ENCODE measurements at regions not wholly inside any gene's neighbourhood (a gene's known extent, or its start where the extent isn't known, plus 50 kb on each side); places are given as distances from the start of the nearest gene placed in this dataset.
"Not testable (repeated sequence)": the region's sequence is repeated elsewhere in the genome, so short reads cannot be mapped to it uniquely, and the experiment has no call there.

- no peak for DNase-seq
Observed at GRCh38 chr4:149870008-149870407, 54.4 kb upstream of the IQCM start.

GRCh38 chr4:149881744-149882143 is 66.1 kb upstream of the IQCM start:
- no peak for DNase-seq

DNA sequence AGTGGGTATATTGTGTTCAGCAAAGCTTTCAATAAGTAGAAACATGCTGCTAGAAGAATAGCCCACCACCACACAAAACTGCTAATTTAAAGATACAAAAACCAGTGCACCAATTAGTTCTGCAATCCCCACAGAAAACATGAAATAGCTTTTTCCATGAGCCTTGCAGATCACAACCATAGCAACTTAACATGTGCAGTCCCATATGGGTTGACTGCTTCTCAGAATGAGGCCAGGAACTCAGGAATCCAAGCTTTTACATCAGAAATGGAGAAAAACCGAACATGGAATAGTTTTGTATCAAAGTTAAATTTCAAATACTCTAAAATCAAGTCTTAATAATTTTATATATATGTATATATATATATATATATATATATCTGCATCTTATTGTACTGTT is 66.6 kb upstream of the IQCM start:
- no peak for DNase-seq

GRCh38 chr4:149884046-149884445 is 68.4 kb upstream of the IQCM start:
- DNase-seq: no peak

DNA sequence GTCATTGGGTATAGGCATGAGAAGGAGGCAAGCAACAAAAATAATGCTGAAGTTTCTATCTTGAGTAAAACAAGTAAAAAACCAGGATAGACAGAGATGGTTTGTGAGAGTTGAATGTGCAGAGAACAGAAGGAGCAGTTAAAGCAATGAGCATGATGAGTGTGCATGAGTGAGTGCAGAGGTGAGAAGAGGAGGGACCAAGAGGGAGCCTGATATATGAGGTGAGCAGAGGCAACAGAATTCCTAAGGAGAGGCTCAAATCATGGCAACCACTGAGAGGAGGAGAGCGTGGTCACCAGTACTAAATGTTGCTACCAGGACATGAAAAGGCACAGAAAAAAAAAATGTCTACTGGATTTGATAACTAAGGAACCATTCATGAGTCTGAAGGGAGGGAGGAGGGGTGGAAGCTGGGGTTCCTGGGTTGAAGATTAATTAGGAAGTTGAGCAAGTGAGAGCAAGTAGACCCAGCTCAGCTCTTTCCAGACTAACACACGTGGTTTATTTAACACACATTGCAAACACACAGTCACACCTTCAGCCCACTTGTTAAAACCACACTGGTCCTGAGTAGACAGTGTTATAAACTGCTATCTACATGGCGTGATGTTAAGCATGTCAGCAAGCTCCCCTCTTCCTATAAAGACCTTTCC is 69.0 kb upstream of the IQCM start:
- no peak for DNase-seq

GRCh38 chr4:149885896-149886295 is 70.3 kb upstream of the IQCM start:
- DNase-seq: peak in 1 of 3 donors; percentile 76

- DNase-seq: no peak
Observed at GRCh38 chr4:149886786-149887490, 71.3 kb upstream of the IQCM start.

DNA sequence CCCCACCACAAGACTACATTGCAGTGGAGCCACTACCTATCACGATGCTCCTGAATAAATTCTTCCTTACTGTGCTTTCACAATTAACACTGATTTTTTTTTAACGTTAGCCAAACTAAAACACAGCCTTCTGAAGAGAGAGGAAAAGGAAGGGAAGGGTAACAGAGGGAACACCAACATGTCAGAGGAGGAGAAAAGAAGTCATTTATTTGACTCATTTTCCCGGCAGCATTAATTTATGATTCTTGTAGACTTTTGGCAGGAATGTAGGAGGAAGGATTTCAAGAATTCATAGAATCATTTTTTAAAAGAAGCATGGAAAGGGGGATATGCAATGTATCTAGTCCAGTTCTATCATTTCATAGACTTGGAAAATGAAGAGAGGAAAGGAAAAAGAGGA is 74.3 kb upstream of the IQCM start:
- peak in 1 of 3 donors; percentile 34 for DNase-seq

GRCh38 chr4:149890531-149890930 is 74.9 kb upstream of the IQCM start:
- DNase-seq: no peak

DNA sequence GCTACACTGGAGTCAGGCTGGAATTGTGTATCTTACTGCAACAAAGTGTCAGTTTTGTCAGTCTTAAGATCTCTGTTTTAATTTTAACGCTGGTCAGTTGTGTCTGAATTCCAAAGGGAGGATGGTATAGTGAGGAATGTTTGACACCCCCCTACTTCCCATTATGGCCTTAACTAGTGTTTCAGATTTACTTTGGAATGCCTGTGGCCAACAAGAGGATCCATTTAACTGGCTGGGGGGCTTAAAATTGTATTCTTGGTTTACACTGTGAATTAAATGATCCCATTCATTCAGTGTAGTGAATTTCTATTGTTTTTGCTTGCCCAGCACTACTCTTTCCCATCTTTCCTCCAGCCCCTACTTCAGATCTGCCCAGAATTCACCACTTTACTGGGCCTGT is 75.8 kb upstream of the IQCM start:
- no peak for DNase-seq

DNA sequence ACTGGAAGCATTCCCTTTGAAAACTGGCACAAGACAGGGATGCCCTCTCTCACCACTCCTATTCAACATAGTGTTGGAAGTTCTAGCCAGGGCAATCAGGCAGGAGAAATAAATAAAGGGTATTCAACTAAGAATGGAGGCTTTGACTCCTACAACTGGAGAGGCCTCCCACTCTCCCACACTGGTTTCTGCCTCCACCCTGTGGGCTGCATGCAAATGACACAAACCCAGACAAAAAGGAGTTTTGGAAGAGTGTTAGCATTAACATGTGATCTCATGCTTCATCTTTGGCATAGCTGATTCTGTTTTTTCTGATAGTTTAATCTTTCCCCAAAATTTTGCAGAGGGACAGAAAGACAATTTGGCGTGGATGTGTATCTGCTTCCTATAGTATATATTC is 80.8 kb upstream of the IQCM start:
- peak in 2 of 3 donors; percentile 36 to 59 for DNase-seq

GRCh38 chr4:149897783-149898182 is 82.1 kb upstream of the IQCM start:
- DNase-seq: peak in 1 of 3 donors; percentile 47

DNA sequence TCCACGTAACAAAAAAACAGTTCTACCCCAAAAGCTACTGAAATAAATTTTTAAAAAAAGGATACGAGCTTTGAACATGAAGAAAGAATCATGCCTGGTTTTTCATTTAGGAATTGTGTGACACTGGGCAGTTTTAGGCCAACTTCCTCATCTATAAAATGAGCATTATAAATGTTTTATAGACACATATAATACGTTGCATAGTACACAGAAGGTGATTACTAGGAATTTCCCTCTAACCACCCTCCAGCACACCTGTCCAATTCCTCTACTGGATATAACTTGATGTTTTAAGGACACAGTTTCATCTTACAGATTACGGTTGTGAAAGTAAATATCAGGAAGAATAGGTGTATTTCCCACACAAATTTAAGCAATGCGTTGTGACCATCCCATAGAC is 85.5 kb upstream of the IQCM start:
- no peak for DNase-seq

DNA sequence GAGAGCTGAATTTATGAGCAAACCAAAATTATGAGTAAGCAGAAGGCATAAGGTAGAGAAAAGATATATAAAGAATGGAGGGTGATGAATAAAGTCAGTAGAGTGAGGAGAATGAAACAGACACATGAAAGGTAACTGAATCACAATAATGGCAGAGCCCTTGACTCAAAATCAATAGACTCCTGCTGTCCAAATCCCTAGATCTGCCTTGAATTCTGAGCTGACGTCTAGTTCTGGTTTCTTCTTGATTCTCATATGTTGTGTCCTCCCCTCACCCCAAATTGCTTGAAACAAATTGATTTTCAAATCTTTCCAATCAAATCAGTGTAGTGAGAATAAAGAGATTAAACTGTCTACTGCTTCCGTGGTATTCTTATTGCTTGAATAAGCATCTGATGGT is 86.6 kb upstream of the IQCM start:
- no peak for DNase-seq

- no peak for DNase-seq
Observed at GRCh38 chr4:149910177-149910576, 94.5 kb upstream of the IQCM start.

- no peak for DNase-seq
Observed at GRCh38 chr4:149910604-149911350, 95.1 kb upstream of the IQCM start.

DNA sequence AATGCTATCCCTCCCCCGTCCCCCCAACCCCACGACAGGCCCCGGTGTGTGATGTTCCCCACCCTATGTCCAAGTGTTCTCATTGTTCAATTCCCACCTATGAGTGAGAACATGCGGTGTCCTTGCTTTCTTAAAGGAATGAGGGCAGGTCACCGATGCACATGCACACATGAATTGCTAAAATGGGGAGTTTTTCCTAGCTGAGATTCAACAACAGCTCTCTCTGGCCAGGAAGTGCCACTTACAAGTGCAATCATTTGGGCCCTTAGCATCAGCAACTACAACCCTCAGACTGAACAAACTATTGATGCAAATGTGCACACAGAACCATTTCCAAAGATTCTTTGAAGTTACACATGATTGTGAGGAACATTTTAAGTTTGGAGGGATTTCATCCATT is 95.7 kb upstream of the IQCM start:
- DNase-seq: no peak

- DNase-seq: no peak
Observed at GRCh38 chr4:149912000-149912399, 96.4 kb upstream of the IQCM start.

DNA sequence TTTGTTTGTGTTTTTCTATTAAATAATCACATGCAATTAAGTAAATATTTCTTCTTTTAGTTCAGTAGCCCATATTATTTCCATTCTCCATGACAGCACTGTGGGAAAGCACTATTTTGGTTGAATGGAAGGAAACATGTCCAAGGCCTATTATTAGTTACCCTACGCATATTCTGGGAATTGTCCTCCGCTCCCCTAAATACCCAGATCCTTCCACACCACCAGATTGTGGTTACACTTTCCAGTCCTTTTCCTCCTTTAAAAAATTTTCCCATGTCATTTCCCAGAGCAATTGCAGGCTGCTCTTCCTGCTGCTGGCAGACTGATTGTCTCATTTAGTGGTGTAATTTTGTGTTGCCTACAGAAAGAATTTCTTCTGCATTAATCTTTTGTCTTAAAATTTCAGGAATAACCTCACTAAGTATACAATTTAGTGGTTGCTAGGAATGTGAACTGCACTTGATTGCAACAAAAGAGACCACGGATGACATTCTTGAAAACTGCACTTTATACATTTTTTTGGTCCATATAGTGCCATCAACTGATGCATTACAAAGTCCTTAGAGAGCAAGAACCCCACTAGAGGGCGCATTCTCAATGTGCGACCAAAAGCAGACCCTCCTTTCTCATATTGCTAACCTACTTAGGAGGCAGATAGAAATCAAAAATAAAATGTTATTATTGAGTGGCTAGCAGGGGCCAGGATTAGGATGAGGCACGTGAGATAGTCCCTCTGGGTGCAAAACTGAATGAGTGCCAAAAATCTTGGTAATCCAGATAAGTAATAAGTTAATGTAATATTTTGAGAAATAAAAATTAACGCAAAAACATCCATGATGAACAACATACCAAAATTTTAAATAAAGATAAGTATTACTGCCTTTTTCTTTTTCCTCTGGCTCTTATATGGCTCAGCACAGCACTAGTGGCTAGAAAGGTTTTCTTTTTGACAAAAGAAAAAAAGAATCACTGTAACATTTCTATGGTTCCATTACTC is 98.8 kb upstream of the IQCM start:
- peak; percentile 35 to 67 (median 41) for DNase-seq

- DNase-seq: not testable (repeated sequence)
Observed at GRCh38 chr4:149915735-149916134, 100.1 kb upstream of the IQCM start.

DNA sequence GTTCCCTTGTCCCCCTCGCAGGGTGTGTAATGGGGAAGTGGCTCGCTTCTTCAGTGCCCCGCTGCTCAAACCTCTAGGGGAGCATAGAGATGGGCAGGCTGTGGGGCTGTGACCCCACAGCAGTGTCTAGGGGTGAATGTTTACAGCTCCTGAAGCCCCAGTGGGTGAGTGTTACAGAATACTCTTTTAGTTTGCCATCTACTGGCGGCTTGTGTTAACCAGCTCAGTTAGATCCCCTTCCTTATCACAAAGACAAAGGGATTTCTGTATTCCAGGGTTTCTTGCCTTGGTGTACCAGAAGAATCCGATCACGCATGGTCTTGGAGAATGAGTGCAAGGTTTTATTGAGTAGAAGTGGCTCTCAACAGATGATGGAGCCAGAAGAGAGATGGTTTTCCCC is 108.1 kb upstream of the IQCM start:
- no peak for DNase-seq

DNA sequence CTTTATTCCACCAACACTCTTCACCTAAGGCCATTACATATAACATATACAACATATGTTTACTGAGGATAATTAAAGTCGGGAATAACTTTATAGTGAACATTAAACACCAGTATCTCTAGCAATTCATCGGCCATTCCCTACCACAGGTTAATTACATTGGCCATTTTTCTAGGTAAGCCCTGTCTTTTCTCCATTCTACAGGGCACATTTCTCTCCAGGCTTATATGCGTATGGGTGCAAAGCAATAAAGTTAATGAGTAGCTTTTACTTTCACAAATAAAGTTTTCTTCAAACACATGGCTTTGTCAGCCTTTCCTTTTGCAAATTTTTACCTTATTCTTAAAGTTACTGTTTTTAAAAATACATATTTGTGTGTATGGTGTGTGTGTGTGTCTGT is 111.9 kb upstream of the IQCM start:
- no peak for DNase-seq
